ENCODE measurements at regions not wholly inside any gene's neighbourhood (a gene's known extent, or its start where the extent isn't known, plus 50 kb on each side); places are given as distances from the start of the nearest gene placed in this dataset.

DNA sequence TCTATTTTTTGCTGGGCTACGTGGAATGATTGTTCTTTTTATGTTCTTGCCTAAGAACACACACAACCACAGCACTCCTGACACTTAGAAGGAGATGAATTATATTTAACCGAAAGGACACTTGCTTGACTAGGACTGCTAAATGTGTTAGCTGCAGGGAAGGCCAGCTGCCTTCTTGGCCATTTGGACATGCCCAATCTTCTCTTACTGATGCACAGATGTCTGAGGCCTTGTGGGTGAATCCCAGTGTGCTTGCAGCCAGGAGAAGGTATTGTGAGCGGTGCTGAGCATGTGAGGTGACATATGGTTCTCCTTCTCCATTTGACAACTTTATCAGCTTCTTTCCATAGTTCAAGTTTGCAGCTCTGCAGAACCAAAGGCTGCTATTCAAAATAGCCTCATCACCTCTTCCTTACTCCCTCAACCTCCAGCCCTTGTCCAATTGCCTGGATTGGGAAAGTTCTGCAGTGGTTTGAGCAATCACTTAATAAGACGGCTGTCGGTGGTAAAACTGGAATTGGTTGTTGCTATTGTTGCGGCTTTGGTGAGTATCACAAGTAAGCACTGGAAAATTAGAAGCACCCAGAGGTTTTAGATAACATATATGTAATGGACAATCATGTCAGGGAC, 1113.3 kb downstream of the TSN start:
- TF ChIP-seq EP300 (IDR thresholded peaks at IDR 0.05) (no peak), POLR2AphosphoS5 (IDR thresholded peaks at IDR 0.05) (no peak), POLR2A (IDR thresholded peaks at IDR 0.05) (no peak)
- TF ChIP-seq, protein P1, sequence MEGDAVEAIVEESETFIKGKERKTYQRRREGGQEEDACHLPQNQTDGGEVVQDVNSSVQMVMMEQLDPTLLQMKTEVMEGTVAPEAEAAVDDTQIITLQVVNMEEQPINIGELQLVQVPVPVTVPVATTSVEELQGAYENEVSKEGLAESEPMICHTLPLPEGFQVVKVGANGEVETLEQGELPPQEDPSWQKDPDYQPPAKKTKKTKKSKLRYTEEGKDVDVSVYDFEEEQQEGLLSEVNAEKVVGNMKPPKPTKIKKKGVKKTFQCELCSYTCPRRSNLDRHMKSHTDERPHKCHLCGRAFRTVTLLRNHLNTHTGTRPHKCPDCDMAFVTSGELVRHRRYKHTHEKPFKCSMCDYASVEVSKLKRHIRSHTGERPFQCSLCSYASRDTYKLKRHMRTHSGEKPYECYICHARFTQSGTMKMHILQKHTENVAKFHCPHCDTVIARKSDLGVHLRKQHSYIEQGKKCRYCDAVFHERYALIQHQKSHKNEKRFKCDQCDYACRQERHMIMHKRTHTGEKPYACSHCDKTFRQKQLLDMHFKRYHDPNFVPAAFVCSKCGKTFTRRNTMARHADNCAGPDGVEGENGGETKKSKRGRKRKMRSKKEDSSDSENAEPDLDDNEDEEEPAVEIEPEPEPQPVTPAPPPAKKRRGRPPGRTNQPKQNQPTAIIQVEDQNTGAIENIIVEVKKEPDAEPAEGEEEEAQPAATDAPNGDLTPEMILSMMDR (IDR thresholded peaks at IDR 0.05) = no peak
- 80 to 87% methylated on average over 4 to 6 of the region's 6 CpGs for WGBS, 2 donors (ENCODE audit: low coverage in 1 of 2)
- H3K9me3 ChIP-seq = no peaks in the 10 kb centered on the region
- no peaks in the 10 kb centered on the region for H3K27me3 ChIP-seq
- H3K27ac ChIP-seq = no peak overlapping the region
- no peak for ATAC-seq
- H3K4me3 ChIP-seq = no peak overlapping the region
- no peaks in the 10 kb centered on the region for H3K4me1 ChIP-seq
- H3K36me3 ChIP-seq = no peaks in the 10 kb centered on the region

DNA sequence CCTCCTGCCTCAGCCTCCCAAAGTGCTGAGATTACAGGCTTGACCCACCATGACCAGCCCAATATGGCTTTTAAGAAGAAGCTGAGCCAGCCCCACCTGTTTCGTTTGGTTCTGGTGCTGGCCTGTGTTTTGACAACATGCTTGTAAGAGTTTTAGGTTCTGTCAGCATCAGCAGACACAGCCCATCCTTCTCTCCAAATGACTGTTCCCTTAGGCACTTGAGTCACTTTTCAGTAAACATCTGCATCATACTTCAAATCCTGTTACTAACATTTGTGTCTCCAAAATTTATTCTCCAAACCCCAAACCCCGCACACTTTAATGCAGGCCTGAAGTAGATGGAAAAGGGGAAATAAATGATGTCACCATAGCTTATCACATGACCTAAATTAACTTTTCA, 1118.5 kb downstream of the TSN start:
- Histone ChIP-seq H3K4me1 (no peaks in the 10 kb centered on the region), H3K9me3 (no peaks in the 10 kb centered on the region), H3K36me3 (no peaks in the 10 kb centered on the region), H3K4me3 (no peak overlapping the region), H3K27me3 (no peaks in the 10 kb centered on the region), H3K27ac (no peak overlapping the region)
- WGBS, 2 donors (ENCODE audit: low coverage in 1 of 2) = 78 to 92% methylated on average over 2 of the region's 2 CpGs
- no peak for TF ChIP-seq POLR2AphosphoS5 (IDR thresholded peaks at IDR 0.05)
- no peak for TF ChIP-seq EP300 (IDR thresholded peaks at IDR 0.05)
- TF ChIP-seq, protein P1 (IDR thresholded peaks at IDR 0.05) = no peak
- no peak for TF ChIP-seq POLR2A (IDR thresholded peaks at IDR 0.05)
- ATAC-seq = no peak

DNA sequence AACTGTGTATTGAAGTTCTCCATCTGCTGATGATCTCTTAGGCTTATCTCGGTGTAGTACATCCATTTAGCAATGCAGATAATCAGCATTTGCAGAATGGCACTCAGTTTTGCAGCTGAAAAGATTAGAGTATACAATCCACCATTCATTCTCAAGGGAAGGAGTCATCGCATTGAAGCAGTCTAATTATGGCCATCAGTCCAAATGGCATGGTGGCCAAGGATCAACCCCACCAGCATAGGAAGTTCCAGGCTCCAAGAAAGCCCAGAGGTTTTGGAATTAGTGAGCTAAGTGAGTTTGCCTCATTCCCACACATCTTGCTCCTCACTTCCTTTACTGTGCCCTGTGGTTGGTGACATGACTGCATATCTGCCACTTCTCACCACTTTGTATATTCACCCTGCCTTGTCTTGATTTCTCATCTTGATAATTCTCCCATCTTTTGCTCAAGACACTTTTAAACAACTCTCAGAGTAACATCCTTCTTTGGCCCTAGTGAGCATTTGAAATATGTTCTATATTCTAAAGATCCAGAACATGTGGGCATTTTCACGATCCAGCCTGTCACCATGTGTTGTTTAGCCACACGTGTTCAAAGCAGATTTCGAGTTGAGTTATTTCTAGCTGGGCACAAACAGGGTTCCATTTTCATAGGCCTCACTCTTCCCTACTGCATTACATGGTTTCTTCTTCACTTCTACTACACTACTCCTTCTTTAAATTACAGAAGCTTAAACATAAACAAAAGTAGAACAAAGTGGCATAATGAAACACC, 1119.8 kb downstream of the TSN start:
- TF ChIP-seq POLR2A (IDR thresholded peaks at IDR 0.05) (no peak), EP300 (IDR thresholded peaks at IDR 0.05) (no peak), POLR2AphosphoS5 (IDR thresholded peaks at IDR 0.05) (no peak)
- TF ChIP-seq, protein P1 (IDR thresholded peaks at IDR 0.05) = no peak
- Histone ChIP-seq H3K9me3 (no peaks in the 10 kb centered on the region), H3K36me3 (no peaks in the 10 kb centered on the region), H3K4me1 (no peaks in the 10 kb centered on the region), H3K4me3 (no peak overlapping the region), H3K27ac (no peak overlapping the region), H3K27me3 (no peaks in the 10 kb centered on the region)
- WGBS, 2 donors (ENCODE audit: low coverage in 1 of 2) = 73 to 79% methylated on average over 5 of the region's 5 CpGs
- no peak for ATAC-seq

DNA sequence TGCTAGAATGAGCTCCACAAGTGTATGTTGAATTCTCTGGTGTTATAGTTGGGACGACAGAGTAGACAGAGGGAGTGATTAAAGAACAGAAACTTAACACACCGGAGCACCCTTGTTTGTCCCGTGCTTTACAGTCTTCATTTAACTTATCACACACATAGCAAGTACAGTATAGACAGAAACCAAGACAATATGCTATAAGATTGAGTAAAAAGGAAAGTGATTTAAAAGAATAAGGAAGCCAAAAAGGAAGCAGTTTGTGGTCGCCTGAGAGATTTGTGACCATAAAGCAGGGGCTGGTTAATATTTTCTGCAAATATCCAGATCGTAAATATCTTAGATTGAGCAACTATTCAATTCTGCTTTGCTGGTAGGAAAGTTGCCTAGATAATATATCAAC, 1128.4 kb downstream of the TSN start:
- H3K4me3 ChIP-seq = no peak overlapping the region
- H3K27me3 ChIP-seq = no peaks in the 10 kb centered on the region
- no peak for ATAC-seq
- no peak overlapping the region for H3K27ac ChIP-seq
- H3K36me3 ChIP-seq = no peaks in the 10 kb centered on the region
- no peaks in the 10 kb centered on the region for H3K9me3 ChIP-seq
- TF ChIP-seq POLR2A (IDR thresholded peaks at IDR 0.05) = no peak
- no peak for TF ChIP-seq EP300 (IDR thresholded peaks at IDR 0.05)
- no peak for TF ChIP-seq POLR2AphosphoS5 (IDR thresholded peaks at IDR 0.05)
- TF ChIP-seq, protein P1 (IDR thresholded peaks at IDR 0.05) = no peak
- WGBS, 2 donors (ENCODE audit: low coverage in 1 of 2) = 84 to 89% methylated on average over 5 of the region's 5 CpGs
- no peaks in the 10 kb centered on the region for H3K4me1 ChIP-seq

DNA sequence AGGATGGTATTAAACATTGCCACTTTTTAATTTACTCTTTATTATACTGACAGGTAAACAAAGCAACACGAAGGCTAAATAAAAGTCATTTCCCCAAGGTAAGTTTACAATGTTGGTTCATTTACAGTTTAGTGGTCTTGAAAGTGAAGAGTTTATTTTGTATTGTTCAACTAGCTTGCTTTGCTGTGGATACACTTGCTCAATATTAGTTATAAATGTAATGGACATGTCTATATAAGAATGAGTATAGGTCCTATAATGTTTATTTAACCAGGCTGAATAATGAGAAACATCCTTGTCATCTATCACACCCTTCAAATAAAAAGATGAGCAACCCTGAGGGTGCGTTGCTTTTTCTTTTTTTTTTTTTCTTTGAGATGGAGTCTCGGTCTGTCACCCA, 1129.4 kb downstream of the TSN start:
- no peak overlapping the region for H3K4me3 ChIP-seq

More for the DNA sequence above, 1129.4 kb downstream of the TSN start:
- TF ChIP-seq EP300 (IDR thresholded peaks at IDR 0.05) (no peak), POLR2AphosphoS5 (IDR thresholded peaks at IDR 0.05) (no peak), POLR2A (IDR thresholded peaks at IDR 0.05) (no peak)
- TF ChIP-seq, protein P1 (IDR thresholded peaks at IDR 0.05) = no peak
- no peaks in the 10 kb centered on the region for H3K4me1 ChIP-seq
- WGBS, 2 donors (ENCODE audit: low coverage in 1 of 2) = 66 to 84% methylated on average over 3 of the region's 3 CpGs
- no peaks in the 10 kb centered on the region for H3K9me3 ChIP-seq
- no peaks in the 10 kb centered on the region for H3K27me3 ChIP-seq
- H3K27ac ChIP-seq = no peak overlapping the region
- H3K36me3 ChIP-seq = no peaks in the 10 kb centered on the region
- no peak for ATAC-seq

Measured in gastroesophageal sphincter (tissue), 4 donors.